Naive thymus-derived CD8-positive, alpha-beta T cell (primary cell): ENCODE measurements at regions not wholly inside any gene's neighbourhood (a gene's known extent, or its start where the extent isn't known, plus 50 kb on each side); places are given as distances from the start of the nearest gene placed in this dataset.

Experiments used
- ATAC-seq, 2 donors: fragments of 150-1000 bp; cut with Tn5 transposase in 1 of 2; sonication (Bioruptor Pico), chemical (Tn5 transposase) in 1 of 2; 1 replicate in 1 of 2; 2 replicates in 1 of 2; pipeline ENCODE4 v1.10.0; 2021; ENCODE audit warnings: mild to moderate bottlenecking in 2 of 2, moderate library complexity in 2 of 2
- POLR2A ChIA-PET: fragments of 350-600 bp; sonication (Branson Sonifier 250); formaldehyde crosslinking; loops from one replicate; lab custom pipeline; 2021; ENCODE audit warnings: antibody characterized with exemption; lab: Charles Lee
- DNase-seq, 10 donors: peaks; one replicate each; pipeline versions ENCODE4 v3.0.0 to v3.0.0-alpha.2; 2020 to 2022
- H3K27ac Mint-ChIP-seq, 10 donors: one replicate each; pipeline ENCODE4 v1.8.0; 2020 to 2022; ENCODE audit warnings: mild to moderate bottlenecking in 10 of 10, mixed read lengths in 10 of 10, moderate library complexity in 4 of 10, inconsistent platforms in 1 of 10
- H3K27me3 Mint-ChIP-seq, 5 donors: one replicate each; pipeline ENCODE4 v1.8.0; 2021 to 2022; ENCODE audit warnings: mixed read lengths in 5 of 5
- H3K36me3 Mint-ChIP-seq, 3 donors: one replicate each; pipeline ENCODE4 v1.8.0; 2020 to 2022; ENCODE audit warnings: mixed read lengths in 3 of 3, mild to moderate bottlenecking in 2 of 3, inconsistent platforms in 1 of 3
- H3K4me1 Mint-ChIP-seq, 4 donors: one replicate each; pipeline ENCODE4 v1.8.0; 2021 to 2022; ENCODE audit warnings: mixed read lengths in 4 of 4
- H3K4me3 Mint-ChIP-seq, 10 donors: one replicate each; pipeline ENCODE4 v1.8.0; 2020 to 2022; ENCODE audit warnings: mild to moderate bottlenecking in 10 of 10, mixed read lengths in 10 of 10, moderate library complexity in 6 of 10, inconsistent platforms in 1 of 10
- H3K9me3 Mint-ChIP-seq, 9 donors: one replicate each; pipeline ENCODE4 v1.8.0; 2020 to 2022; ENCODE audit warnings: mixed read lengths in 9 of 9, mild to moderate bottlenecking in 3 of 9, inconsistent platforms in 1 of 9, moderate library complexity in 1 of 9

DNA sequence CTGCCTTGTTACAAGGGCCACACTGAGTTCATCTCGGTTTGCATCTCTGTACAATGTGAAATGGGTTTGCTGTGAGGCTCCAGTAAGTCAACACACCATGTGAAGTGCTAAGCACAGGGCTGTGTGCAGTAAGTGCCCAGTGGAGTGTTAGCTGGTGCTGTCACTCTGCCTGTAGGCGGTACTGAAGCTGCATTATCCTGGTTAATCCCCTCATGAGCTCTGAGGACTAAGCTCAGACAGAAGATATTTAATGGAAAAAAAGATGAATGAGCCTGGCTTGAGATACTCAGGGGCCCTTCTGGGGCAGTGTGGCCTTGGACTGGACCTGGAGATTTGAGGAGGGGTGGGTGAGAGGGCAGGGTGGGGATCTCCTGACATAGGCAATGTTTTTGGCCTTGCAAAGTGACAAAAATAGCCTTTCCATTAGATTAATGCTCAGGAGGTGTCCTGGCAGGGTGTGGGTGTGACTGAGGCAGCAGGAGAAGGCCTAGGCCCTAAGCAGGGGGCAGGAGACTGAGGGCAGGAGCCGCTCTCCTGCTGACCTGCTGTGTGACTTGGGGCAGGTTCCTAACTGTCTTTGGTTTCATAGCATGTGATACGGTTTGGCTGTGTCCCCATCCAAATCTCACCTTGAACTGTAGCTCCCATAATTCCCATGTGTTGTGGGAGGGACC is 570.5 kb downstream of the PTPRU start:
- Mint-ChIP-seq H3K27ac (no peak overlapping the region), H3K4me3 (no peak overlapping the region), H3K27me3 (peaks cover 5 to 53% (median 18%) of the 10 kb centered on the region in 5 donors), H3K9me3 (no peaks in the 10 kb centered on the region), H3K4me1 (peaks cover 0 to 2% (median 0%) of the 10 kb centered on the region in 4 donors), H3K36me3 (no peaks in the 10 kb centered on the region)
- ATAC-seq (no peak), DNase-seq (peak in 1 of 10 donors; percentile 11)
- POLR2A ChIA-PET = no interaction called here

DNA sequence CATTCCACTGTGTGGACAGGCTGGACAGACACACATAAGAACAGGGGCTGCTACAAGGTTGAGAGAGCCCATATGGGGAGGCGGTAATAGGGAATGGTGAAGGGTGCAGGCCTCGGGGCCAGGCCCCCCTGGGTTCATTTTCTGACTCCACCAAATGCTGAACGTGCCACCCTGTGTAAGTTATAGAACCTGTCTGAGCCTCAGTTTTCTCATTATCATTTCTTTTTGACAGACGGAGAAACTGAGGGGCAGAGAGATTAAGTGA is 569.5 kb downstream of the PTPRU start:
- H3K27me3 Mint-ChIP-seq = peaks cover 5 to 62% (median 15%) of the 10 kb centered on the region in 5 donors
- DNase-seq (no peak), ATAC-seq (no peak)
- H3K36me3 Mint-ChIP-seq = no peaks in the 10 kb centered on the region
- H3K9me3 Mint-ChIP-seq = no peaks in the 10 kb centered on the region
- POLR2A ChIA-PET = no interaction called here
- H3K27ac Mint-ChIP-seq = no peak overlapping the region
- H3K4me3 Mint-ChIP-seq = no peak overlapping the region
- peaks cover 0 to 2% (median 0%) of the 10 kb centered on the region in 4 donors for H3K4me1 Mint-ChIP-seq

DNA sequence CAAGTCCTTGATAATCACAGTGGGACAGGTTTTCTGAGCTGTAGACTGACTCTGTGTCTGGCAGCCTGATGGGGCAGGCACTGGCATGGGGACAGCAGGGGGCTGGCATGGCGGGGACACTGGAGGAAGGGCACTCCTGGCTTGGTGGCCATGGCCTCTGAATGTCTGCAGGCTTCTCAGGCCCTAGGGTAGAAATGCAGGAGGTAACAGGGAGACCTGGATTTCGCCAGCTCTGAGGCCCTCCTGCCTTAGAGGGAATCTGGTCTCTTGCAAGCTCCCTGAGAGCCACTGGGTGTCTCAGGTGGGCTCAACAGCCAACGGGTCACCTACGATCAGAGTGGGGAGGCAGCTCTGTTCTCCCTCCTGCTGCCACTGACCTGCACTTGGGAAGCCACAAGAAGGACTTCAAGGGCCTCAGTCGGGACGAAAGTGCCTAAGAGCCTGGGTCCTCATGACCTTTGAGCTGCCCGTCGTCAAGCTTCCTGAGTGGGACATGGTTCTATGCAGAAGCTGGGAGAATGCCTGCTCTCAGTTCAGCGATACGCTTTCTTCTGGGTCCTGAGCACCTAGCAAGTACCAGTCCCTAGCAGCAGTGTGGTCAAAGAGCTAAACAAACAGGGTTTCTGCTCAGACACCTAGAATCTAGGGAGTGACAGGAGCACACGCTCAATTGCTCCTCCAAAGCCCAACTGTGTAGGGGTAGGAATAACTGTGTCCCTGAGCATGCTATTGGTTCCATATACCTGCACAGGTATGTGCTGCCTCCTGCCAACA is 569.0 kb downstream of the PTPRU start:
- no peak overlapping the region for H3K4me3 Mint-ChIP-seq
- no peaks in the 10 kb centered on the region for H3K36me3 Mint-ChIP-seq
- H3K27ac Mint-ChIP-seq = no peak overlapping the region
- peak in 1 of 10 donors; percentile 12 for DNase-seq
- H3K9me3 Mint-ChIP-seq = no peaks in the 10 kb centered on the region
- POLR2A ChIA-PET = no interaction called here
- peaks cover 0 to 2% (median 0%) of the 10 kb centered on the region in 4 donors for H3K4me1 Mint-ChIP-seq
- no peak for ATAC-seq
- H3K27me3 Mint-ChIP-seq = peaks cover 5 to 58% (median 11%) of the 10 kb centered on the region in 5 donors

DNA sequence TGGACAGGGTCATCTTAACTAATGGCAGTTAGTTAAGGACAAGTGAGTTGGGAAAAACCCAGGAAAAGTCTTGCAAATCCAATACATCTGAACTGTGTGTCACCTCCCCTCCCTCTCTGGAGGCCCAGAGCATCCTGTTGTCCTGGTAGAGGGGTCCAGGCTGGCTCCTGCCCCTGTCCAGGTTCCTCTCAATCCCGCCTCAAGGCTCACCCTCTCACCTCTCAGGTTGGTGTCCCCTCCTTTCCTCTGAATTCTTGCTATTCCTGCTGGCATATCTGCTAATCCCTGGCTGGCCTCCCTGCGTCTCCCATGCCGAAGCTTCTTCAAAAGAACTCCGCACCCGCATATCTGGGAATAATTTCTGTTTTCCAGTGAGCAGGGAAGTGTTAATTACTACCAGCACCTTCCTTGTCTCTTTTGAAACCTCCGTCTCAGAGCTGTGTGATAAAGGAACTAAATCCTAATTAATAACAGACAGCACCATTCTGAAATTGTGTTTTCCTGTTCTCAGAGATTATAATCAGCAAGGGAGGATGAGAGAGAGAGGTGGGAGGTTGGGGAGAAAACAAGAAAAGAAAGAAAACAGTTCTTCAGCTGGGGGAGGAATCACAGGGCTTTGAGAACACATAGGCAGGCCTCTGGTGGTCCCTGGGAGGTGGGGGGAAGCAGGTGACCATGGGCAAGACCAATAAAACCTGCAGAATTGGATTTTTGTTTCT is 568.0 kb downstream of the PTPRU start:
- Mint-ChIP-seq H3K36me3 (no peaks in the 10 kb centered on the region), H3K4me1 (no peaks in the 10 kb centered on the region), H3K9me3 (no peaks in the 10 kb centered on the region), H3K27ac (no peak overlapping the region), H3K27me3 (peaks cover 5 to 48% (median 11%) of the 10 kb centered on the region in 5 donors), H3K4me3 (no peak overlapping the region)
- POLR2A ChIA-PET = no interaction called here
- no peak for ATAC-seq
- DNase-seq = peak in 1 of 10 donors; percentile 3

DNA sequence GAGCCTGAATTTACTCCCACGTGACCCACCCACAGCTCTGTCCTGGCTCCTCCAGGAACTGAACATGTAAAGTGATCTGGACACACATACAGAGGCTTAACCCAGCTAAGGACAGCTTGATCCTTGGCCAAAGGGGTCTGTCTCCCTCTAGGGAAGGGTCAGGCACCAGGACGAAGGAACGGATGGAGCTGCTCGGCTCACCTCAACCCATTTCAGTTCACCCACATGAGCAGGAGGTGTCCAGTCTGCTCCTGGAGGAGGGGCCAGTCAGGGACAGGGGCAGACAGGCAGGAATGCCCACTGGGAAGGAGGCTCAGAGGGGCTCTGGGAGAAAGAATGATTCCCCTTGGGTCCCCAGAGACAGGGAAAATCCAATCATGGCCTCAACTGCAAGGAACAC is 567.2 kb downstream of the PTPRU start:
- ATAC-seq (no peak), DNase-seq (peak in 1 of 10 donors; percentile 12)
- H3K36me3 Mint-ChIP-seq = no peaks in the 10 kb centered on the region
- H3K27me3 Mint-ChIP-seq = peaks cover 5 to 41% (median 7%) of the 10 kb centered on the region in 5 donors
- no peaks in the 10 kb centered on the region for H3K4me1 Mint-ChIP-seq
- POLR2A ChIA-PET = no interaction called here
- H3K9me3 Mint-ChIP-seq = no peaks in the 10 kb centered on the region
- no peak overlapping the region for H3K27ac Mint-ChIP-seq
- no peak overlapping the region for H3K4me3 Mint-ChIP-seq

- no peaks in the 10 kb centered on the region for H3K36me3 Mint-ChIP-seq
- no peak for ATAC-seq
- DNase-seq = peak in 1 of 10 donors; percentile 11
- no peak overlapping the region for H3K4me3 Mint-ChIP-seq
- H3K9me3 Mint-ChIP-seq = no peaks in the 10 kb centered on the region
- no peak overlapping the region for H3K27ac Mint-ChIP-seq
- H3K27me3 Mint-ChIP-seq = peaks cover 5 to 41% (median 7%) of the 10 kb centered on the region in 5 donors
- H3K4me1 Mint-ChIP-seq = no peaks in the 10 kb centered on the region
- POLR2A ChIA-PET = no interaction called here
These were observed 566.1 kb downstream of the PTPRU start for GRCh38 chr1:29802181-29803068.

- Mint-ChIP-seq H3K27ac (no peak overlapping the region), H3K9me3 (no peaks in the 10 kb centered on the region), H3K36me3 (no peaks in the 10 kb centered on the region), H3K4me3 (no peak overlapping the region), H3K27me3 (peaks cover 5 to 41% (median 7%) of the 10 kb centered on the region in 5 donors), H3K4me1 (no peaks in the 10 kb centered on the region)
- DNase-seq = peak in 1 of 10 donors; percentile 14
- ATAC-seq = no peak
- POLR2A ChIA-PET = no interaction called here
These were observed 565.2 kb downstream of the PTPRU start for GRCh38 chr1:29801561-29801973.

- ATAC-seq (no peak), DNase-seq (peak in 1 of 10 donors; percentile 5)
- H3K27ac Mint-ChIP-seq = peak overlapping the region in 1 of 10 donors; percentile 19
- POLR2A ChIA-PET = no interaction called here
- H3K36me3 Mint-ChIP-seq = no peaks in the 10 kb centered on the region
- no peak overlapping the region for H3K4me3 Mint-ChIP-seq
- no peaks in the 10 kb centered on the region for H3K4me1 Mint-ChIP-seq
- H3K27me3 Mint-ChIP-seq = peaks cover 5 to 41% (median 7%) of the 10 kb centered on the region in 5 donors
- H3K9me3 Mint-ChIP-seq = peaks cover 0 to 5% (median under 1%) of the 10 kb centered on the region in 9 donors
These were observed 564.7 kb downstream of the PTPRU start for GRCh38 chr1:29801003-29801402.

- DNase-seq (peak in 1 of 10 donors; percentile 1), ATAC-seq (no peak)
- H3K4me3 Mint-ChIP-seq = no peak overlapping the region
- no peak overlapping the region for H3K27ac Mint-ChIP-seq
- POLR2A ChIA-PET = no interaction called here
- H3K27me3 Mint-ChIP-seq = peaks cover 5 to 41% (median 7%) of the 10 kb centered on the region in 5 donors
- no peaks in the 10 kb centered on the region for H3K36me3 Mint-ChIP-seq
- H3K4me1 Mint-ChIP-seq = no peaks in the 10 kb centered on the region
- peaks cover 0 to 10% (median 5%) of the 10 kb centered on the region in 9 donors for H3K9me3 Mint-ChIP-seq
These were observed 564.2 kb downstream of the PTPRU start for GRCh38 chr1:29800522-29800956.

- DNase-seq = peak in 1 of 10 donors; percentile 12
- peaks cover 0 to 11% (median 6%) of the 10 kb centered on the region in 9 donors for H3K9me3 Mint-ChIP-seq
- POLR2A ChIA-PET = no interaction called here
These were observed 563.8 kb downstream of the PTPRU start for GRCh38 chr1:29800120-29800519.

DNA sequence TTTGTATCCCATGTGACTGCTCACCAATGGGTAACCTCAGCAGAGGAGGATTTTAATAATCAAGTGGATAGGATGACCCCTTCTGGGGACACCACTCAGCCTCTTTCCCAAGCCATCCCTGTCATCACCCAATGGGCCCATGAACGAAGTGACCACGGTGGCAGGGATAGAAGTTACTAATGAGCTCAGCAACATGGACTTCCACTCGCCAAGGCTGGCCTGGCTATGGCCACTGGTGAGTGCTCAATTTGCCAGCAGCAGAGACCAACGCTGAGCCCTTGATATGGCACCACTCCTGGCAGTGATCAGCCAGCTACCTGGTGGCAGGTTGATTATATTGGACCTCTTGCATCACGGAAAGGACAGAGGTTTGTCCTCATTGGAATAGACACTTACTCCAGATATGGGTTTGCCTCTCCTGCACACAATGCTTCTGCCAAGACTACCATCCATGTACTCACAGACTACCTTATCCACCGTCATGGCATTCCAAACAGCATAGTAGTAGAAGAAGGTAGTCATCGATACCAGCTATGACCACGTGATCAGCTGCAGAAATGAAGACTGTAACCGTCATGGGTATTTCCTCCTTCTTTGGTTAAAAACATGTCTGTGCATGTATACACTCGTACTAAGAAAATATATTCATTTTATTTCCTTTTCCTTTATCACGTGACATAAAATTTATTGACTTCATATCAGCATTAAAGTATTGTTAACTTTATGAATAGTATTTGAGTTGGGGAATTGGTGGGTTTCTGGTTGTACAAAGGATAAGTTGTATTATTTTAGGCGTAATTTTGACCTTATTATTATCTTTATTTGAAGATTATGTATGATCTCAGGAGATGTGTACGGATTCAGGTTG is 562.6 kb downstream of the PTPRU start:
- Mint-ChIP-seq H3K9me3 (peaks cover 0 to 16% (median 7%) of the 10 kb centered on the region in 9 donors), H3K4me3 (no peak overlapping the region), H3K36me3 (peaks cover 0 to 4% (median 0%) of the 10 kb centered on the region in 3 donors), H3K27me3 (peaks cover 2 to 31% (median 7%) of the 10 kb centered on the region in 5 donors), H3K27ac (no peak overlapping the region), H3K4me1 (no peaks in the 10 kb centered on the region)
- DNase-seq = no peak
- no peak for ATAC-seq
- POLR2A ChIA-PET = no interaction called here

More at GRCh38 chr1:29800120-29800519, 563.8 kb downstream of the PTPRU start:
- ATAC-seq = no peak
- Mint-ChIP-seq H3K27ac (no peak overlapping the region), H3K4me3 (no peak overlapping the region), H3K4me1 (no peaks in the 10 kb centered on the region), H3K36me3 (no peaks in the 10 kb centered on the region), H3K27me3 (peaks cover 5 to 41% (median 7%) of the 10 kb centered on the region in 5 donors)
